H1 (cell line): ENCODE measurements at regions not wholly inside any gene's neighbourhood (a gene's known extent, or its start where the extent isn't known, plus 50 kb on each side); places are given as distances from the start of the nearest gene placed in this dataset.

Source experiments
- CTCF ChIA-PET: fragments of 300-600 bp; sonication (Branson Sonifier 250); formaldehyde crosslinking; loops from one replicate; lab custom pipeline; 2021; ENCODE audit not compliant: partially characterized antibody; lab: Charles Lee
- POLR2A ChIA-PET: fragments of 300-600 bp; sonication (Branson Sonifier 250); formaldehyde crosslinking; loops from one replicate; lab custom pipeline; 2021; ENCODE audit warnings: inconsistent platforms; ENCODE audit not compliant: partially characterized antibody; lab: Charles Lee
- DNase-seq, 2 experiments: peaks; one replicate each; pipeline versions ENCODE4 v3.0.0 to v3.0.0-alpha.2; 2010 to 2022; ENCODE audit warnings: low spot score in 2 of 2, low read depth in 1 of 2, mixed read lengths in 1 of 2
- FAIRE-seq: peaks from 2 replicates; lab custom pipeline; 2011; peaks lifted over from hg19 to GRCh38; lab: Jason Lieb, UNC
- H2AFZ ChIP-seq: 2 replicates; pipeline ENCODE4 v1.8.1; 2012; ENCODE audit warnings: low read length, inconsistent platforms
- H2AK5ac ChIP-seq: 2 replicates; pipeline ENCODE4 v1.6.1; 2013; ENCODE audit warnings: low read depth, low read length
- H2BK120ac ChIP-seq: replicated peaks from 2 replicates; pipeline ENCODE3; 2013; ENCODE audit warnings: low read depth, low read length, inconsistent platforms
- H2BK12ac ChIP-seq: 2 replicates; pipeline ENCODE4 v1.6.1; 2013; ENCODE audit warnings: low read depth, low read length
- H2BK15ac ChIP-seq: 2 replicates; pipeline ENCODE4 v1.6.1; 2013; ENCODE audit warnings: low read length
- H2BK20ac ChIP-seq: 2 replicates; pipeline ENCODE4 v1.6.1; 2013; ENCODE audit warnings: low read length
- H2BK5ac ChIP-seq: 2 replicates; pipeline ENCODE4 v1.6.1; 2013; ENCODE audit warnings: low read depth, low read length
- H3K14ac ChIP-seq: 2 replicates; pipeline ENCODE4 v1.6.1; 2013; ENCODE audit warnings: inconsistent platforms; ENCODE audit not compliant: insufficient read length
- H3K18ac ChIP-seq: 2 replicates; pipeline ENCODE4 v1.6.1; 2013; ENCODE audit warnings: low read length; ENCODE audit errors: extremely low read depth
- H3K23ac ChIP-seq: 2 replicates; pipeline ENCODE4 v1.6.1; 2013; ENCODE audit warnings: inconsistent platforms; ENCODE audit not compliant: insufficient read length
- H3K23me2 ChIP-seq: 2 replicates; pipeline ENCODE4 v1.6.1; 2013; ENCODE audit warnings: low read depth, low read length
- H3K27ac ChIP-seq: 2 replicates; pipeline ENCODE4 v1.6.1; 2011; ENCODE audit warnings: low read depth, low read length, inconsistent platforms
- H3K27me3 ChIP-seq, 4 experiments: replicated peaks in 1 of 4; 1 replicate in 1 of 4; 2 replicates in 3 of 4; pipeline versions ENCODE4 v1.6.1 to v1.8.1; 2011 to 2013; ENCODE audit warnings: low read length in 3 of 4, mild to moderate bottlenecking in 3 of 4, inconsistent platforms in 2 of 4, mixed read lengths in 2 of 4, moderate library complexity in 1 of 4; ENCODE audit not compliant: control insufficient read depth in 3 of 4, insufficient read depth in 3 of 4; ENCODE audit errors: extremely low read depth in 1 of 4
- H3K36me3 ChIP-seq, 4 experiments: 2 replicates each; pipeline versions ENCODE4 v1.6.1 to v1.8.1; 2011 to 2013; ENCODE audit warnings: mild to moderate bottlenecking in 4 of 4, low read length in 3 of 4, moderate library complexity in 2 of 4, control low read depth in 1 of 4, inconsistent platforms in 1 of 4; ENCODE audit not compliant: insufficient read depth in 4 of 4, control insufficient read depth in 2 of 4
- H3K4ac ChIP-seq: replicated peaks from 2 replicates; pipeline ENCODE3; 2013; ENCODE audit warnings: low read length, low read depth, mixed read lengths, inconsistent platforms; ENCODE audit not compliant: insufficient read length
- H3K4me1 ChIP-seq, 4 experiments: replicated peaks in 1 of 4; 1 replicate in 1 of 4; 2 replicates in 3 of 4; pipeline versions ENCODE4 v1.6.1 to v1.8.1; 2011 to 2013; ENCODE audit warnings: low read length in 3 of 4, inconsistent platforms in 2 of 4, mixed read lengths in 1 of 4; ENCODE audit not compliant: insufficient read depth in 4 of 4, control insufficient read depth in 3 of 4
- H3K4me2 ChIP-seq, 2 experiments: 2 replicates each; pipeline versions ENCODE4 v1.6.1 to v1.8.1; 2011 to 2013; ENCODE audit warnings: low read depth in 2 of 2, low read length in 2 of 2, control low read depth in 1 of 2, inconsistent platforms in 1 of 2, mild to moderate bottlenecking in 1 of 2; ENCODE audit not compliant: insufficient read depth in 1 of 2
- H3K4me3 ChIP-seq, 4 experiments: fragments of 200-600, 300-600 bp in 1 of 4; sonication (generic), shearing (Covaris generic), sonication (Bioruptor Twin) in 1 of 4; 2 replicates each; pipeline versions ENCODE4 v1.5.1 to v1.8.1; 2011 to 2016; ENCODE audit warnings: low read length in 4 of 4, low read depth in 3 of 4, control low read depth in 2 of 4, inconsistent platforms in 2 of 4, mild to moderate bottlenecking in 2 of 4, mixed read lengths in 1 of 4, moderate library complexity in 1 of 4; ENCODE audit not compliant: insufficient read depth in 2 of 4; ENCODE audit errors: extremely low read depth in 1 of 4
- H3K56ac ChIP-seq: replicated peaks from 2 replicates; pipeline ENCODE3; 2013; ENCODE audit warnings: low read depth, mild to moderate bottlenecking, mixed read lengths, low read length, inconsistent platforms; ENCODE audit not compliant: insufficient read length
- H3K79me1 ChIP-seq: 2 replicates; pipeline ENCODE4 v1.6.1; 2013; ENCODE audit warnings: low read depth, low read length, control low read depth
- H3K79me2 ChIP-seq, 2 experiments: 2 replicates each; pipeline versions ENCODE4 v1.6.1 to v1.8.1; 2012 to 2013; ENCODE audit warnings: low read length in 2 of 2, mild to moderate bottlenecking in 2 of 2, inconsistent platforms in 1 of 2; ENCODE audit not compliant: insufficient read depth in 2 of 2, control insufficient read depth in 1 of 2
- H3K9ac ChIP-seq, 4 experiments: replicated peaks in 1 of 4; 1 replicate in 1 of 4; 2 replicates in 3 of 4; pipeline versions ENCODE4 v1.6.1 to v1.8.1; 2011 to 2013; ENCODE audit warnings: low read depth in 3 of 4, low read length in 3 of 4, control low read depth in 2 of 4, mild to moderate bottlenecking in 2 of 4, moderate library complexity in 2 of 4, inconsistent platforms in 1 of 4; ENCODE audit errors: extremely low read depth in 1 of 4
- H3K9me3 ChIP-seq, 2 experiments: 2 replicates each; pipeline versions ENCODE4 v1.6.1 to v1.8.1; 2012 to 2013; ENCODE audit warnings: mild to moderate bottlenecking in 2 of 2, moderate library complexity in 2 of 2, control low read depth in 1 of 2, inconsistent platforms in 1 of 2, low read depth in 1 of 2, low read length in 1 of 2, mixed read lengths in 1 of 2; ENCODE audit not compliant: insufficient read depth in 2 of 2
- H4K20me1 ChIP-seq, 2 experiments: replicated peaks in 1 of 2; 2 replicates each; pipeline versions ENCODE3 to v1.8.1; 2011 to 2013; ENCODE audit warnings: inconsistent platforms in 2 of 2, low read length in 2 of 2, mild to moderate bottlenecking in 1 of 2; ENCODE audit not compliant: insufficient read depth in 2 of 2, control insufficient read depth in 1 of 2
- H4K5ac ChIP-seq: 2 replicates; pipeline ENCODE4 v1.6.1; 2013; ENCODE audit warnings: low read length, low read depth, mixed read lengths, inconsistent platforms; ENCODE audit not compliant: insufficient read length
- H4K8ac ChIP-seq: 2 replicates; pipeline ENCODE4 v1.8.0; 2013; ENCODE audit warnings: mild to moderate bottlenecking, moderate library complexity, low read length, inconsistent platforms; ENCODE audit not compliant: insufficient read depth; ENCODE audit errors: extremely low read depth
- H4K91ac ChIP-seq: replicated peaks from 2 replicates; pipeline ENCODE3; 2013; ENCODE audit warnings: low read length, mixed read lengths, inconsistent platforms; ENCODE audit not compliant: insufficient read length
- E2F6 ChIP-seq: IDR thresholded peaks from 2 replicates; pipeline ENCODE4 v1.6.1; 2012; ENCODE audit warnings: inconsistent platforms
- WGBS, 2 experiments: shearing (Covaris generic) in 1 of 2; methylation state at CpG; one replicate each; pipeline versions ENCODE4 v1.1.6 to v1.1.7; 2013 to 2015; ENCODE audit warnings: low lambda C conversion rate in 2 of 2, mixed read lengths in 2 of 2, inconsistent platforms in 1 of 2, low coverage in 1 of 2, missing lambda C conversion rate in 1 of 2; ENCODE audit not compliant: insufficient replicate concordance in 2 of 2, insufficient coverage in 1 of 2, insufficient read length in 1 of 2; ENCODE audit errors: extremely low coverage in 1 of 2, missing lambda C conversion rate in 1 of 2; 5-methylcytosine and 5-hydroxymethylcytosine counted together
- TF ChIP-seq, protein P1 (sequence below), 3 experiments: IDR thresholded peaks; 1 replicate in 2 of 3; 2 replicates in 1 of 3; pipeline versions ENCODE4 v1.5.1 to v1.6.1; 2011; ENCODE audit warnings: low read length in 3 of 3, mild to moderate bottlenecking in 3 of 3, inconsistent platforms in 2 of 3, low read depth in 1 of 3, moderate library complexity in 1 of 3; ENCODE audit not compliant: insufficient read depth in 1 of 3; ENCODE audit errors: control extremely low read depth in 1 of 3

DNA sequence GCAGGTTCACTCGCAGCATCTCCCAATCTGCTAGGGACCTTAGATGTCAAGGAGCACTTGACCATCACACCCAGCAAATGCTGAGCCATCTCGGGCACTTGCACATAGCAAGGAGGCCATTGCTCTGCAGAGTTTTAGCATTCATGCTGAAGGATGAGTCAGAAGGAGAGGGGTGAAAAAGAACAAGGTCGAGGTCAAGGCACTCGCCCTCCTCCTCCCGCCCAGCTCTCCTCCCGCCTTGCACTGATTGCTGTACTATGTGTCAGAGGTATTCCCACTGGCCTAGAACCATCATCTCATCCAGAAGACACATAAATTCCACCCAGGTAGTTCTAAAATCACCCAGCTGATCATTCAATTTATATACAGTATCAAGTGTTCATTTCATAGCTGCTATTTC, 255.1 kb upstream of the SP4 start:
- no peaks in the 10 kb centered on the region for H3K9me3 ChIP-seq
- no peak overlapping the region for H3K18ac ChIP-seq

More for the DNA sequence above, 255.1 kb upstream of the SP4 start:
- Histone ChIP-seq H4K20me1 (no peaks in the 10 kb centered on the region), H4K91ac (no peak overlapping the region), H3K36me3 (no peaks in the 10 kb centered on the region), H3K79me1 (no peaks in the 10 kb centered on the region), H3K23ac (no peak overlapping the region), H2AK5ac (no peak overlapping the region), H2AFZ (no peak overlapping the region), H3K4me3 (no peak overlapping the region), H4K5ac (no peak overlapping the region), H2BK120ac (no peak overlapping the region), H4K8ac (no peak overlapping the region), H3K27me3 (no peaks in the 10 kb centered on the region; a peak in 1 of 7 replicates), H3K23me2 (peaks cover 5% of the 10 kb centered on the region), H2BK15ac (no peak overlapping the region), H2BK5ac (no peak overlapping the region), H3K4me2 (no peak overlapping the region), H3K4ac (no peak overlapping the region), H3K9ac (no peak overlapping the region), H3K4me1 (peaks cover 5 to 19% (median 12%) of the 10 kb centered on the region in 4 experiments), H3K56ac (no peak overlapping the region), H3K79me2 (no peaks in the 10 kb centered on the region), H3K27ac (no peak overlapping the region), H2BK12ac (0 out of 2 replicates have a peak overlapping the region, but pooled peaks have one; percentile 35), H2BK20ac (no peak overlapping the region), H3K14ac (no peak overlapping the region)
- 0 out of 2 replicates have a peak, but pooled peaks have one; percentile 16 for TF ChIP-seq E2F6
- TF ChIP-seq, protein P1, sequence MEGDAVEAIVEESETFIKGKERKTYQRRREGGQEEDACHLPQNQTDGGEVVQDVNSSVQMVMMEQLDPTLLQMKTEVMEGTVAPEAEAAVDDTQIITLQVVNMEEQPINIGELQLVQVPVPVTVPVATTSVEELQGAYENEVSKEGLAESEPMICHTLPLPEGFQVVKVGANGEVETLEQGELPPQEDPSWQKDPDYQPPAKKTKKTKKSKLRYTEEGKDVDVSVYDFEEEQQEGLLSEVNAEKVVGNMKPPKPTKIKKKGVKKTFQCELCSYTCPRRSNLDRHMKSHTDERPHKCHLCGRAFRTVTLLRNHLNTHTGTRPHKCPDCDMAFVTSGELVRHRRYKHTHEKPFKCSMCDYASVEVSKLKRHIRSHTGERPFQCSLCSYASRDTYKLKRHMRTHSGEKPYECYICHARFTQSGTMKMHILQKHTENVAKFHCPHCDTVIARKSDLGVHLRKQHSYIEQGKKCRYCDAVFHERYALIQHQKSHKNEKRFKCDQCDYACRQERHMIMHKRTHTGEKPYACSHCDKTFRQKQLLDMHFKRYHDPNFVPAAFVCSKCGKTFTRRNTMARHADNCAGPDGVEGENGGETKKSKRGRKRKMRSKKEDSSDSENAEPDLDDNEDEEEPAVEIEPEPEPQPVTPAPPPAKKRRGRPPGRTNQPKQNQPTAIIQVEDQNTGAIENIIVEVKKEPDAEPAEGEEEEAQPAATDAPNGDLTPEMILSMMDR (IDR thresholded peaks at IDR 0.05; ENCODE audit: control extremely low read depth in 1 of 3, insufficient read depth in 1 of 3, low read depth in 1 of 3, low read length in 3 of 3) = no peak
- 76% methylated on average over 6 of the region's 6 CpGs; no CpG with 5 or more reads in 1 of the 2 experiments for WGBS, 2 experiments
- FAIRE-seq (no peak), DNase-seq (no peak)
- ChIA-PET CTCF (interaction anchor here (0.6 to 1.8 kb wide), 3 partner anchors 33 to 98 kb away, joined by 3 to 5 read pairs (median 4); no protein-coding TSS in a partner anchor), POLR2A (interaction anchor here (1.0 kb wide), 1 partner anchor 12 kb away, joined by 3 read pairs; no protein-coding TSS in a partner anchor)
